ENCODE measurements at regions not wholly inside any gene's neighbourhood (a gene's known extent, or its start where the extent isn't known, plus 50 kb on each side); places are given as distances from the start of the nearest gene placed in this dataset.

GRCh38 chr5:104915226-104915625 is 1352.6 kb upstream of the NUDT12 start:
- no peak for DNase-seq (ENCODE audit: low spot score)
- H3K4me3 ChIP-seq, result no peak overlapping the region
- no peaks in the 10 kb centered on the region for H3K36me3 ChIP-seq
- TF ChIP-seq CTCF (IDR thresholded peaks at IDR 0.05), result no peak
- H3K27me3 ChIP-seq, result no peaks in the 10 kb centered on the region
- H3K27ac ChIP-seq, result no peak overlapping the region
- H3K9me3 ChIP-seq, result no peaks in the 10 kb centered on the region
- no peaks in the 10 kb centered on the region for H3K4me1 ChIP-seq

- H3K27me3 ChIP-seq, result no peaks in the 10 kb centered on the region
- no peak for TF ChIP-seq CTCF (IDR thresholded peaks at IDR 0.05)
Measured at GRCh38 chr5:104914536-104915070, 1352.0 kb upstream of the NUDT12 start.

GRCh38 chr5:104913841-104914281 is 1351.3 kb upstream of the NUDT12 start:
- Histone ChIP-seq H3K4me1 (no peaks in the 10 kb centered on the region), H3K9me3 (no peaks in the 10 kb centered on the region), H3K4me3 (no peak overlapping the region), H3K36me3 (no peaks in the 10 kb centered on the region), H3K27me3 (no peaks in the 10 kb centered on the region), H3K27ac (no peak overlapping the region)
- no peak for TF ChIP-seq CTCF (IDR thresholded peaks at IDR 0.05)
- no peak for DNase-seq (ENCODE audit: low spot score)

More at GRCh38 chr5:104914536-104915070, 1352.0 kb upstream of the NUDT12 start:
- no peak overlapping the region for H3K4me3 ChIP-seq
- no peaks in the 10 kb centered on the region for H3K36me3 ChIP-seq
- H3K27ac ChIP-seq, result no peak overlapping the region
- H3K4me1 ChIP-seq, result no peaks in the 10 kb centered on the region
- no peaks in the 10 kb centered on the region for H3K9me3 ChIP-seq
- DNase-seq (ENCODE audit: low spot score), result no peak

- DNase-seq (ENCODE audit: low spot score), result no peak
- no peaks in the 10 kb centered on the region for H3K36me3 ChIP-seq
- H3K27me3 ChIP-seq, result no peaks in the 10 kb centered on the region
- TF ChIP-seq CTCF (IDR thresholded peaks at IDR 0.05), result no peak
- no peak overlapping the region for H3K27ac ChIP-seq
- H3K4me3 ChIP-seq, result no peak overlapping the region
- no peaks in the 10 kb centered on the region for H3K4me1 ChIP-seq
- no peaks in the 10 kb centered on the region for H3K9me3 ChIP-seq
Measured at GRCh38 chr5:104909803-104910202, 1347.2 kb upstream of the NUDT12 start.

GRCh38 chr5:104904561-104904960 is 1342.0 kb upstream of the NUDT12 start:
- TF ChIP-seq CTCF (IDR thresholded peaks at IDR 0.05), result no peak
- no peak for DNase-seq (ENCODE audit: low spot score)
- H3K9me3 ChIP-seq, result no peaks in the 10 kb centered on the region
- H3K36me3 ChIP-seq, result no peaks in the 10 kb centered on the region
- no peak overlapping the region for H3K27ac ChIP-seq
- no peak overlapping the region for H3K4me3 ChIP-seq
- no peaks in the 10 kb centered on the region for H3K4me1 ChIP-seq
- H3K27me3 ChIP-seq, result no peaks in the 10 kb centered on the region

- Histone ChIP-seq H3K4me3 (no peak overlapping the region), H3K9me3 (no peaks in the 10 kb centered on the region), H3K4me1 (no peaks in the 10 kb centered on the region), H3K27me3 (no peaks in the 10 kb centered on the region), H3K36me3 (no peaks in the 10 kb centered on the region), H3K27ac (no peak overlapping the region)
- no peak for TF ChIP-seq CTCF (IDR thresholded peaks at IDR 0.05)
- no peak for DNase-seq (ENCODE audit: low spot score)
Measured at GRCh38 chr5:104903941-104904340, 1341.4 kb upstream of the NUDT12 start.
